Keratinocyte (primary cell): ENCODE measurements at regions not wholly inside any gene's neighbourhood (a gene's known extent, or its start where the extent isn't known, plus 50 kb on each side); places are given as distances from the start of the nearest gene placed in this dataset.
"Not testable (repeated sequence)": the region's sequence is repeated elsewhere in the genome, so short reads cannot be mapped to it uniquely, and the experiment has no call there.

Experiments used
- DNase-seq: peaks from one replicate; pipeline ENCODE4 v3.0.0-alpha.2; 2011; ENCODE audit warnings: low read depth, missing footprints, low spot score
- FAIRE-seq: peaks from 2 replicates; lab custom pipeline; 2011; peaks lifted over from hg19 to GRCh38; lab: Jason Lieb, UNC
- H2AFZ ChIP-seq: 2 replicates; pipeline ENCODE4 v1.6.0; 2012; ENCODE audit warnings: low read length, control low read depth, inconsistent platforms; ENCODE audit not compliant: control insufficient read depth
- H3K27ac ChIP-seq: 2 replicates; pipeline ENCODE4 v1.5.1; 2011; ENCODE audit warnings: low read length; ENCODE audit not compliant: control insufficient read depth, insufficient read depth
- H3K27me3 ChIP-seq: 3 replicates; pipeline ENCODE4 v1.6.0; 2011; ENCODE audit warnings: low read length; ENCODE audit not compliant: control insufficient read depth, insufficient read depth; ENCODE audit errors: extremely low read depth
- H3K36me3 ChIP-seq, 2 experiments: 2 replicates in 1 of 2; 3 replicates in 1 of 2; pipeline ENCODE4 v1.5.1; 2011; ENCODE audit warnings: low read length in 2 of 2, mild to moderate bottlenecking in 1 of 2; ENCODE audit not compliant: control insufficient read depth in 2 of 2, insufficient read depth in 2 of 2; ENCODE audit errors: extremely low read depth in 1 of 2
- H3K4me1 ChIP-seq: 3 replicates; pipeline ENCODE4 v1.5.1; 2011; ENCODE audit warnings: low read length; ENCODE audit not compliant: control insufficient read depth, insufficient read depth; ENCODE audit errors: extremely low read depth
- H3K4me2 ChIP-seq: 3 replicates; pipeline ENCODE4 v1.6.0; 2011; ENCODE audit warnings: low read depth, low read length; ENCODE audit not compliant: control insufficient read depth, insufficient read depth; ENCODE audit errors: extremely low read depth
- H3K4me3 ChIP-seq, 3 experiments: fragments of 200-600 bp in 1 of 3; sonication (generic) in 1 of 3; 2 replicates in 2 of 3; 3 replicates in 1 of 3; pipeline ENCODE4 v1.5.1; 2011 to 2016; ENCODE audit warnings: low read length in 3 of 3, mild to moderate bottlenecking in 3 of 3, control low read depth in 2 of 3, inconsistent platforms in 1 of 3, low read depth in 1 of 3, mixed read lengths in 1 of 3, mixed run types in 1 of 3, moderate library complexity in 1 of 3; ENCODE audit not compliant: control insufficient read depth in 2 of 3, insufficient read depth in 2 of 3; ENCODE audit errors: extremely low read depth in 1 of 3
- H3K79me2 ChIP-seq: 2 replicates; pipeline ENCODE4 v1.6.0; 2012; ENCODE audit warnings: low read length; ENCODE audit not compliant: control insufficient read depth, insufficient read depth
- H3K9ac ChIP-seq: 3 replicates; pipeline ENCODE4 v1.6.0; 2011; ENCODE audit warnings: low read length; ENCODE audit not compliant: control insufficient read depth, insufficient read depth; ENCODE audit errors: extremely low read depth
- H3K9me1 ChIP-seq: 3 replicates; pipeline ENCODE4 v1.6.0; 2011; ENCODE audit warnings: low read length; ENCODE audit not compliant: control insufficient read depth, insufficient read depth; ENCODE audit errors: extremely low read depth
- H3K9me3 ChIP-seq: 2 replicates; pipeline ENCODE4 v1.5.1; 2012; ENCODE audit warnings: low read depth, low read length; ENCODE audit not compliant: control insufficient read depth
- H4K20me1 ChIP-seq: 3 replicates; pipeline ENCODE4 v1.6.0; 2011; ENCODE audit warnings: low read length; ENCODE audit not compliant: control insufficient read depth, insufficient read depth; ENCODE audit errors: extremely low read depth
- CTCF ChIP-seq, 3 experiments: IDR thresholded peaks in 1 of 3; conservative IDR thresholded peaks in 1 of 3; optimal IDR thresholded peaks in 1 of 3; 2 replicates in 2 of 3; 3 replicates in 1 of 3; pipeline versions ENCODE3 to v1.5.1; 2011; ENCODE audit warnings: low read length in 3 of 3, mild to moderate bottlenecking in 3 of 3, moderate library complexity in 2 of 3, control low read depth in 1 of 3, inconsistent platforms in 1 of 3; ENCODE audit not compliant: insufficient read depth in 2 of 3; ENCODE audit errors: extremely low read depth in 1 of 3
- dilution Hi-C: fragments of 300-500 bp; cut with MboI; formaldehyde crosslinking; loops from one replicate; pipeline ENCODE4 v1.7.0; 2020; ENCODE audit warnings: low sequenced_read_pairs; ENCODE audit not compliant: extremely low pct_ligation_motif_present

GRCh38 chr20:26308961-26309360, 612.3 kb upstream of the ZNF337 start:
- dilution Hi-C loops, result no loop called here
- no peak overlapping the region for H3K4me3 ChIP-seq
- DNase-seq (no peak), FAIRE-seq (no peak)
- no peak overlapping the region for H3K27ac ChIP-seq
- no peaks in the 10 kb centered on the region for H4K20me1 ChIP-seq
- H3K27me3 ChIP-seq, result no peaks in the 10 kb centered on the region
- TF ChIP-seq CTCF (optimal IDR thresholded peaks at IDR 0.05 in 1 of 3, IDR thresholded peaks at IDR 0.05 in 1 of 3, conservative IDR thresholded peaks at IDR 0.05 in 1 of 3; ENCODE audit: extremely low read depth in 1 of 3, insufficient read depth in 2 of 3, low read length in 3 of 3), result no peak
- no peaks in the 10 kb centered on the region for H3K79me2 ChIP-seq
- H3K9me3 ChIP-seq, result no peaks in the 10 kb centered on the region
- no peak overlapping the region for H3K9ac ChIP-seq
- H3K4me2 ChIP-seq, result no peak overlapping the region
- H3K4me1 ChIP-seq, result no peaks in the 10 kb centered on the region
- no peaks in the 10 kb centered on the region for H3K9me1 ChIP-seq
- no peak overlapping the region for H2AFZ ChIP-seq
- no peaks in the 10 kb centered on the region for H3K36me3 ChIP-seq

- H3K4me3 ChIP-seq, result no peak overlapping the region
- H3K9ac ChIP-seq, result no peak overlapping the region
- H3K4me2 ChIP-seq, result no peak overlapping the region
- H3K79me2 ChIP-seq, result no peaks in the 10 kb centered on the region
- H3K27ac ChIP-seq, result no peak overlapping the region
- TF ChIP-seq CTCF (optimal IDR thresholded peaks at IDR 0.05 in 1 of 3, IDR thresholded peaks at IDR 0.05 in 1 of 3, conservative IDR thresholded peaks at IDR 0.05 in 1 of 3; ENCODE audit: extremely low read depth in 1 of 3, insufficient read depth in 2 of 3, low read length in 3 of 3), result no peak
- no peak overlapping the region for H2AFZ ChIP-seq
- H3K9me3 ChIP-seq, result no peaks in the 10 kb centered on the region
- no peaks in the 10 kb centered on the region for H4K20me1 ChIP-seq
- no peaks in the 10 kb centered on the region for H3K27me3 ChIP-seq
- no peak for DNase-seq
- H3K4me1 ChIP-seq, result no peaks in the 10 kb centered on the region
- no peak for FAIRE-seq
- dilution Hi-C loops, result no loop called here
- H3K36me3 ChIP-seq, result no peaks in the 10 kb centered on the region
- no peaks in the 10 kb centered on the region for H3K9me1 ChIP-seq
Observed at GRCh38 chr20:26295006-26295405, 598.4 kb upstream of the ZNF337 start.

GRCh38 chr20:26288379-26289061, 591.9 kb upstream of the ZNF337 start:
- H3K36me3 ChIP-seq, H2AFZ ChIP-seq, dilution Hi-C loops, H3K4me1 ChIP-seq, H3K4me2 ChIP-seq, H3K27me3 ChIP-seq, H4K20me1 ChIP-seq, H3K9me3 ChIP-seq, H3K79me2 ChIP-seq, H3K4me3 ChIP-seq, DNase-seq, H3K9ac ChIP-seq, H3K27ac ChIP-seq, FAIRE-seq, H3K9me1 ChIP-seq: not testable (repeated sequence)
